Hepatocyte (in vitro differentiated cells): ENCODE measurements at regions not wholly inside any gene's neighbourhood (a gene's known extent, or its start where the extent isn't known, plus 50 kb on each side); places are given as distances from the start of the nearest gene placed in this dataset.

Experiments used
- CTCF ChIP-seq: fragments of 200-600 bp; sonication (generic); IDR thresholded peaks from 2 replicates; pipeline ENCODE4 v1.5.1; 2016; ENCODE audit warnings: antibody characterized with exemption, mild to moderate bottlenecking; ENCODE audit not compliant: poor library complexity
- EZH2 ChIP-seq: fragments of 200-600 bp; sonication (generic); IDR thresholded peaks from 2 replicates; pipeline ENCODE4 v1.6.1; 2016; ENCODE audit warnings: antibody characterized with exemption, mild to moderate bottlenecking, borderline replicate concordance

GRCh38 chr2:18290386-18290785, 270.1 kb downstream of the RDH14 start:
- TF ChIP-seq CTCF (no peak), EZH2 (no peak)
